ENCODE measurements at regions not wholly inside any gene's neighbourhood (a gene's known extent, or its start where the extent isn't known, plus 50 kb on each side); places are given as distances from the start of the nearest gene placed in this dataset.

- no peak for TF ChIP-seq CTCF (IDR thresholded peaks at IDR 0.05)
- no peak for TF ChIP-seq POLR2A (IDR thresholded peaks at IDR 0.05)
Observed at GRCh38 chr5:15070907-15071306, 199.3 kb upstream of the ANKH start.

All from esophagus squamous epithelium (tissue), 4 donors.